HepG2 (cell line): ENCODE measurements at regions not wholly inside any gene's neighbourhood (a gene's known extent, or its start where the extent isn't known, plus 50 kb on each side); places are given as distances from the start of the nearest gene placed in this dataset.

Experiments used
- CCDC6 ChIP-seq: sonication (generic); formaldehyde crosslinking; IDR thresholded peaks from 2 replicates; pipeline ENCODE4 v1.8.1; 2022; ENCODE audit warnings: mild to moderate bottlenecking, missing genetic modification reagents, moderate library complexity
- ELF1 ChIP-seq: sonication (generic); formaldehyde crosslinking; IDR thresholded peaks from 2 replicates; pipeline ENCODE4 v1.4.0; 2020; ENCODE audit warnings: missing genetic modification reagents
- HDAC6 ChIP-seq: fragments of 200-600 bp; sonication (generic); IDR thresholded peaks from 2 replicates; pipeline ENCODE4 v1.7.0; 2017; ENCODE audit warnings: mild to moderate bottlenecking, antibody characterized with exemption, low read length, low read depth
- MYC ChIP-seq: sonication (generic); formaldehyde crosslinking; IDR thresholded peaks from 2 replicates; pipeline ENCODE4 v1.9.0; 2021; ENCODE audit warnings: missing genetic modification reagents, borderline replicate concordance
- REL ChIP-seq: sonication (generic); formaldehyde crosslinking; conservative IDR thresholded peaks from 2 replicates; pipeline ENCODE4 v1.8.0; 2022; ENCODE audit warnings: mild to moderate bottlenecking, missing genetic modification reagents, moderate library complexity
- RXRA ChIP-seq: sonication (generic); formaldehyde crosslinking; IDR thresholded peaks from 2 replicates; pipeline ENCODE4 v1.5.1; 2020; ENCODE audit warnings: missing genetic modification reagents
- ZBTB7B ChIP-seq: sonication (generic); formaldehyde crosslinking; IDR thresholded peaks from 2 replicates; pipeline ENCODE4 v1.4.0; 2020; ENCODE audit warnings: missing genetic modification reagents
- ZIK1 ChIP-seq: sonication (generic); formaldehyde crosslinking; IDR thresholded peaks from 2 replicates; pipeline ENCODE4 v1.5.0; 2020; ENCODE audit warnings: mild to moderate bottlenecking, low read depth, missing genetic modification reagents, borderline replicate concordance
- ZNF281 ChIP-seq: sonication (generic); formaldehyde crosslinking; IDR thresholded peaks from 2 replicates; pipeline ENCODE4 v1.4.0; 2020; ENCODE audit warnings: missing genetic modification reagents, borderline replicate concordance
- ZNF724P ChIP-seq: sonication (generic); formaldehyde crosslinking; IDR thresholded peaks from 2 replicates; pipeline ENCODE4 v1.8.0; 2022; ENCODE audit warnings: missing genetic modification reagents, borderline replicate concordance
- TF ChIP-seq, protein P1 (sequence below): sonication (generic); formaldehyde crosslinking; IDR thresholded peaks from 2 replicates; pipeline ENCODE4 v1.5.1; 2020; ENCODE audit warnings: mild to moderate bottlenecking, missing genetic modification reagents
- TF ChIP-seq, protein P2 (sequence below): sonication (generic); formaldehyde crosslinking; IDR thresholded peaks from 2 replicates; pipeline ENCODE4 v1.4.0; 2020; ENCODE audit warnings: missing genetic modification reagents

DNA sequence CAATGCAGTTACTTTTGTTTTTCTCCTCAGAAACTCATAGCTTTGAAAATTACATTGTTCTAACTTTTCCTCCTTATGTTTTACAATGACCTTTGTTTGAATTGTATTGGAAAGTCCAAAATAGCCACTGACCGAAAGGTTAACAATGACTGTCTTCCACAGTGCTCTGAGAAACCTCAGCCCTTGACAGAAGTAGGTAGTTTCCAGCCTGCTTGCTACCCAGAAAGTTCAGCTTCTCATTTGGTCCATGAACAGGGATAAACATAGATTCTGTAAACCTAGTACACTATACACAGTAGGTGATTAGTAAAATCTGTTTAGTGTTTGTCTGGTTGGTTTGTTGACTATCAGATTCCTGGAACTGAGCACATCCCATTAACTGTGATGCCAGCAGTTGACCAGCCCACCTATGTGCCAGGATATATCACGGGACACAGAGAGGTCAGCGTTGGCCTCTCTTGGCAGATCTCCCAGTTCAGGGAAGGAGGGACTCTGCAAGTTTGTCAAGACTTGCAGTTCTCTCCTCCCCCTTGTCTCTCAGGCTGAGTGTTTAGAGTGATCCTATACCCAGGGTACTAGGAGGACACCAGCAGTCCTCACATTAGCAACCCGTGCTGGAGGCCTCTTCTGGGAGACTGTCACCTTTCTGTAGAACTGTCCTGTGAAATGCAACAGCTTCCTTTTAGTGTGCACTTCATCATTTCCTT lies 297.6 kb downstream of the ARHGAP12 start (continued):
- TF ChIP-seq, protein P1, sequence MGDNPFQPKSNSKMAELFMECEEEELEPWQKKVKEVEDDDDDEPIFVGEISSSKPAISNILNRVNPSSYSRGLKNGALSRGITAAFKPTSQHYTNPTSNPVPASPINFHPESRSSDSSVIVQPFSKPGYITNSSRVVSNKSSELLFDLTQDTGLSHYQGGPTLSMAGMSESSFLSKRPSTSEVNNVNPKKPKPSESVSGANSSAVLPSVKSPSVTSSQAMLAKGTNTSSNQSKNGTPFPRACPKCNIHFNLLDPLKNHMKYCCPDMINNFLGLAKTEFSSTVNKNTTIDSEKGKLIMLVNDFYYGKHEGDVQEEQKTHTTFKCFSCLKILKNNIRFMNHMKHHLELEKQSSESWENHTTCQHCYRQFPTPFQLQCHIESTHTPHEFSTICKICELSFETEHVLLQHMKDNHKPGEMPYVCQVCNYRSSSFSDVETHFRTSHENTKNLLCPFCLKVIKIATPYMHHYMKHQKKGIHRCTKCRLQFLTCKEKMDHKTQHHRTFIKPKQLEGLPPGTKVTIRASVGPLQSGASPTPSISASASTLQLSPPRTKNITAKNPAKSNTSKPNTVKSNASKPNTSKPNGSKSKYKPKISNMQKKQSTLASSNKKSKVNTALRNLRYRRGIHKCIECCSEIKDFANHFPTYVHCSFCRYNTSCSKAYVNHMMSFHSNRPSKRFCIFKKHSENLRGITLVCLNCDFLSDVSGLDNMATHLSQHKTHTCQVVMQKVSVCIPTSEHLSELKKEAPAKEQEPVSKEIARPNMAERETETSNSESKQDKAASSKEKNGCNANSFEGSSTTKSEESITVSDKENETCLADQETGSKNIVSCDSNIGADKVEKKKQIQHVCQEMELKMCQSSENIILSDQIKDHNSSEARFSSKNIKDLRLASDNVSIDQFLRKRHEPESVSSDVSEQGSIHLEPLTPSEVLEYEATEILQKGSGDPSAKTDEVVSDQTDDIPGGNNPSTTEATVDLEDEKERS (CRISPR knock-in tag), result no peak
- TF ChIP-seq MYC (CRISPR knock-in tag) (no peak), ZIK1 (CRISPR knock-in tag) (no peak), ZNF724P (CRISPR knock-in tag) (no peak), ELF1 (no peak), CCDC6 (CRISPR knock-in tag) (no peak), RXRA (CRISPR knock-in tag) (no peak), ZBTB7B (CRISPR knock-in tag) (no peak), HDAC6 (no peak), ZNF281 (no peak), REL (CRISPR knock-in tag) (no peak)
- TF ChIP-seq, protein P2, sequence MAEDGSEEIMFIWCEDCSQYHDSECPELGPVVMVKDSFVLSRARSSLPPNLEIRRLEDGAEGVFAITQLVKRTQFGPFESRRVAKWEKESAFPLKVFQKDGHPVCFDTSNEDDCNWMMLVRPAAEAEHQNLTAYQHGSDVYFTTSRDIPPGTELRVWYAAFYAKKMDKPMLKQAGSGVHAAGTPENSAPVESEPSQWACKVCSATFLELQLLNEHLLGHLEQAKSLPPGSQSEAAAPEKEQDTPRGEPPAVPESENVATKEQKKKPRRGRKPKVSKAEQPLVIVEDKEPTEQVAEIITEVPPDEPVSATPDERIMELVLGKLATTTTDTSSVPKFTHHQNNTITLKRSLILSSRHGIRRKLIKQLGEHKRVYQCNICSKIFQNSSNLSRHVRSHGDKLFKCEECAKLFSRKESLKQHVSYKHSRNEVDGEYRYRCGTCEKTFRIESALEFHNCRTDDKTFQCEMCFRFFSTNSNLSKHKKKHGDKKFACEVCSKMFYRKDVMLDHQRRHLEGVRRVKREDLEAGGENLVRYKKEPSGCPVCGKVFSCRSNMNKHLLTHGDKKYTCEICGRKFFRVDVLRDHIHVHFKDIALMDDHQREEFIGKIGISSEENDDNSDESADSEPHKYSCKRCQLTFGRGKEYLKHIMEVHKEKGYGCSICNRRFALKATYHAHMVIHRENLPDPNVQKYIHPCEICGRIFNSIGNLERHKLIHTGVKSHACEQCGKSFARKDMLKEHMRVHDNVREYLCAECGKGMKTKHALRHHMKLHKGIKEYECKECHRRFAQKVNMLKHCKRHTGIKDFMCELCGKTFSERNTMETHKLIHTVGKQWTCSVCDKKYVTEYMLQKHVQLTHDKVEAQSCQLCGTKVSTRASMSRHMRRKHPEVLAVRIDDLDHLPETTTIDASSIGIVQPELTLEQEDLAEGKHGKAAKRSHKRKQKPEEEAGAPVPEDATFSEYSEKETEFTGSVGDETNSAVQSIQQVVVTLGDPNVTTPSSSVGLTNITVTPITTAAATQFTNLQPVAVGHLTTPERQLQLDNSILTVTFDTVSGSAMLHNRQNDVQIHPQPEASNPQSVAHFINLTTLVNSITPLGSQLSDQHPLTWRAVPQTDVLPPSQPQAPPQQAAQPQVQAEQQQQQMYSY (CRISPR knock-in tag), result no peak
